ENCODE measurements at regions not wholly inside any gene's neighbourhood (a gene's known extent, or its start where the extent isn't known, plus 50 kb on each side); places are given as distances from the start of the nearest gene placed in this dataset.

GRCh38 chr3:72452745-72453144 lies 395.5 kb downstream of the SHQ1 start:
- H3K18ac ChIP-seq (ENCODE audit: extremely low read depth, low read length), result no peak overlapping the region
- H2BK120ac ChIP-seq (replicated peaks; ENCODE audit: low read depth, low read length), result no peak overlapping the region
- H3K27me3 ChIP-seq (replicated peaks in 1 of 4; ENCODE audit: control insufficient read depth in 3 of 4, extremely low read depth in 1 of 4, insufficient read depth in 3 of 4, low read length in 3 of 4), result peaks cover 0 to 8% (median 3%) of the 10 kb centered on the region in 4 experiments; a peak in 5 of 7 replicates
- no peak overlapping the region for H4K5ac ChIP-seq (ENCODE audit: insufficient read length, low read depth, low read length)
- no peak overlapping the region for H2BK15ac ChIP-seq (ENCODE audit: low read length)
- POLR2A ChIA-PET (ENCODE audit: partially characterized antibody), result no interaction called here
- no peak overlapping the region for H4K8ac ChIP-seq (ENCODE audit: extremely low read depth, insufficient read depth, low read length)
- no peak overlapping the region for H3K4me3 ChIP-seq (ENCODE audit: extremely low read depth in 1 of 4, insufficient read depth in 2 of 4, low read depth in 3 of 4, low read length in 4 of 4)
- no peak overlapping the region for H3K9ac ChIP-seq (replicated peaks in 1 of 4; ENCODE audit: extremely low read depth in 1 of 4, low read depth in 3 of 4, low read length in 3 of 4)
- H3K4me1 ChIP-seq (replicated peaks in 1 of 4; ENCODE audit: control insufficient read depth in 3 of 4, insufficient read depth in 4 of 4, low read length in 3 of 4), result peaks cover 0 to 4% (median 1%) of the 10 kb centered on the region in 4 experiments; a peak in 3 of 7 replicates
- H4K20me1 ChIP-seq (replicated peaks in 1 of 2; ENCODE audit: control insufficient read depth in 1 of 2, insufficient read depth in 2 of 2, low read length in 2 of 2), result no peaks in the 10 kb centered on the region
- no peak for DNase-seq (ENCODE audit: low read depth in 1 of 2, low spot score in 2 of 2)
- H2AK5ac ChIP-seq (ENCODE audit: low read depth, low read length), result no peak overlapping the region
- no peaks in the 10 kb centered on the region for H3K9me3 ChIP-seq (ENCODE audit: insufficient read depth in 2 of 2, low read depth in 1 of 2, low read length in 1 of 2)
- 94% methylated on average over 5 of the region's 5 CpGs; no CpG with 5 or more reads in 1 of the 2 experiments for WGBS, 2 experiments (ENCODE audit: extremely low coverage in 1 of 2, insufficient coverage in 1 of 2, insufficient read length in 1 of 2, insufficient replicate concordance in 2 of 2, low coverage in 1 of 2, low lambda C conversion rate in 2 of 2, missing lambda C conversion rate in 1 of 2)
- no peaks in the 10 kb centered on the region for H3K36me3 ChIP-seq (ENCODE audit: control insufficient read depth in 2 of 4, insufficient read depth in 4 of 4, low read length in 3 of 4)
- CTCF ChIA-PET (ENCODE audit: partially characterized antibody), result interaction anchor here (0.7 kb wide), 1 partner anchor 36 kb away, joined by 3 read pairs; no protein-coding TSS in a partner anchor
- H3K56ac ChIP-seq (replicated peaks; ENCODE audit: insufficient read length, low read depth, low read length), result no peak overlapping the region
- no peaks in the 10 kb centered on the region for H3K79me1 ChIP-seq (ENCODE audit: low read depth, low read length)
- H3K79me2 ChIP-seq (ENCODE audit: control insufficient read depth in 1 of 2, insufficient read depth in 2 of 2, low read length in 2 of 2), result no peaks in the 10 kb centered on the region
- no peak overlapping the region for H2BK5ac ChIP-seq (ENCODE audit: low read depth, low read length)
- H4K91ac ChIP-seq (replicated peaks; ENCODE audit: insufficient read length, low read length), result no peak overlapping the region
- H3K23me2 ChIP-seq (ENCODE audit: low read depth, low read length), result no peaks in the 10 kb centered on the region
- no peak overlapping the region for H2BK20ac ChIP-seq (ENCODE audit: low read length)
- no peak overlapping the region for H2AFZ ChIP-seq (ENCODE audit: low read length)
- H2BK12ac ChIP-seq (ENCODE audit: low read depth, low read length), result no peak overlapping the region
- no peak overlapping the region for H3K27ac ChIP-seq (ENCODE audit: low read depth, low read length)
- no peak for FAIRE-seq
- no peak overlapping the region for H3K4ac ChIP-seq (replicated peaks; ENCODE audit: insufficient read length, low read depth, low read length)
- no peak overlapping the region for H3K4me2 ChIP-seq (ENCODE audit: insufficient read depth in 1 of 2, low read depth in 2 of 2, low read length in 2 of 2)
- no peak overlapping the region for H3K14ac ChIP-seq (ENCODE audit: insufficient read length)
- TF ChIP-seq SIRT6 (IDR thresholded peaks at IDR 0.05; ENCODE audit: low read length) (no peak), CBX8 (IDR thresholded peaks at IDR 0.05; ENCODE audit: borderline replicate concordance, low read depth, low read length) (no peak), JUN (IDR thresholded peaks at IDR 0.05; ENCODE audit: low read depth, low read length) (no peak), TCF12 (IDR thresholded peaks at IDR 0.05; ENCODE audit: low read depth, low read length) (no peak)
- H3K23ac ChIP-seq (ENCODE audit: insufficient read length), result no peak overlapping the region

Data from H1 (cell line).